ENCODE measurements at regions not wholly inside any gene's neighbourhood (a gene's known extent, or its start where the extent isn't known, plus 50 kb on each side); places are given as distances from the start of the nearest gene placed in this dataset.

DNA sequence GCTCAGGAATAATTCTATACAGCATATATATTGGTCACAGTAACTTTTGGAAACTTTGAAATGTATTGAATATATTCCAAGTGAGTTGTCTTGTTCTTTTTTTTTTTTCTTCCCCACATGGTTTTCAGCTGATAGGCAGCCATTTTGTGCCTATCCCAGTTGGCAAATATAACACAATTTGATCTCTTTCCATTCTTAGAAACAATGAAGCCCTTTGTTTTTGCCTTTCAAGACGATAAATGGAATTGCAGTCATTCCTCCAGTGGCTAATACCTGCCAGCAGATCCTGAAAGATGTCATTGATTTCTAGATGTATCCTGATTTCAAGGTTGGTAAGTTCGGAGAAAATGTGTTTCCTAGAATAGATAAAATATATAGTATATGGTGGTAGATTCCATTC, 951.1 kb upstream of the SLC10A2 start (continued):
- TF ChIP-seq SIX5 (IDR thresholded peaks at IDR 0.05; ENCODE audit: low read depth, low read length) (no peak), BRCA1 (IDR thresholded peaks at IDR 0.05; ENCODE audit: low read depth, low read length) (no peak), SAP30 (IDR thresholded peaks at IDR 0.05; ENCODE audit: insufficient read depth, insufficient replicate concordance, low read length) (no peak), TAF7 (optimal IDR thresholded peaks at IDR 0.05; ENCODE audit: borderline replicate concordance, low read depth, low read length) (no peak), HDAC6 (IDR thresholded peaks at IDR 0.05; ENCODE audit: low read depth, low read length) (no peak), KDM1A (IDR thresholded peaks at IDR 0.05; ENCODE audit: borderline replicate concordance, low read length) (no peak)
